Heart right ventricle (tissue), 16 donors: ENCODE measurements at regions not wholly inside any gene's neighbourhood (a gene's known extent, or its start where the extent isn't known, plus 50 kb on each side); places are given as distances from the start of the nearest gene placed in this dataset.

Source experiments
- ATAC-seq, 8 donors: fragments of 200-7000 bp; cut with Tn5 transposase; one replicate each; pipeline ENCODE4 v1.9.1; 2020; ENCODE audit warnings: mild to moderate bottlenecking in 8 of 8, moderate library complexity in 8 of 8, moderate number of reproducible peaks in 1 of 8
- DNase-seq, 2 donors: peaks; one replicate each; pipeline ENCODE4 v3.0.0-alpha.2; 2020
- H3K27ac ChIP-seq, 10 donors: fragments of 200-600 bp; sonication (generic) in 2 of 10; one replicate each; pipeline versions ENCODE4 v1.5.0 to v1.8.0; 2020 to 2022; ENCODE audit warnings: mild to moderate bottlenecking in 3 of 10
- H3K27me3 ChIP-seq, 7 donors: fragments of 200-600 bp; one replicate each; pipeline ENCODE4 v1.8.0; 2021 to 2022; ENCODE audit warnings: mild to moderate bottlenecking in 2 of 7
- H3K36me3 ChIP-seq, 9 donors: fragments of 200-600 bp; sonication (generic) in 1 of 9; one replicate each; pipeline versions ENCODE4 v1.5.0 to v1.8.0; 2020 to 2022; ENCODE audit warnings: mild to moderate bottlenecking in 2 of 9
- H3K4me1 ChIP-seq, 9 donors: fragments of 200-600 bp; sonication (generic) in 1 of 9; one replicate each; pipeline versions ENCODE4 v1.5.0 to v1.8.0; 2020 to 2022; ENCODE audit warnings: mild to moderate bottlenecking in 4 of 9
- H3K4me3 ChIP-seq, 10 donors: fragments of 200-600 bp; sonication (generic) in 2 of 10; one replicate each; pipeline versions ENCODE4 v1.5.0 to v1.8.0; 2020 to 2022; ENCODE audit warnings: mild to moderate bottlenecking in 7 of 10, moderate library complexity in 2 of 10
- H3K9me3 ChIP-seq, 11 donors: fragments of 200-600 bp in 10 of 11; sonication (generic) in 2 of 11; one replicate each; pipeline versions ENCODE4 v1.5.0 to v1.8.0; 2013 to 2022; ENCODE audit warnings: mild to moderate bottlenecking in 2 of 11, control low read depth in 1 of 11, moderate library complexity in 1 of 11
- WGBS, 2 donors: extraction: QIAGEN DNeasy Blood & Tissue Kit; methylation state at CpG; one replicate each; pipeline ENCODE4 v1.1.7; 2013; ENCODE audit warnings: inconsistent platforms in 1 of 2; 5-methylcytosine and 5-hydroxymethylcytosine counted together
- intact Hi-C, 10 donors: fragments of 100-400 bp; cut with DNase I; formaldehyde crosslinking; loops; one replicate each; pipeline versions ENCODE4 v1.11.1 to v1.14.2; 2022
- TF ChIP-seq, protein P1 (sequence below), 9 donors: fragments of 200-600 bp; sonication (generic) in 2 of 9; IDR thresholded peaks; one replicate each; pipeline versions ENCODE4 v1.5.0 to v1.8.0; 2021 to 2022; ENCODE audit warnings: antibody characterized with exemption in 9 of 9, mild to moderate bottlenecking in 5 of 9, moderate library complexity in 1 of 9
- donor health status: Arrhythmogenic right ventricular cardiomyopathy.
- donor health status: ischemic (EF 13 %, LVEDD 7.1; RV severe dilation, severe dysfunction).
- donor health status: healthy with polysubstance abuse.
- donor health status: DM: no; HTN: yes; CAD: no.
- donor health status: DM: no; HTN: no; CAD: no.
- donor health status: ischemic (EF 25% LVEDD 6.9; RV normal size, moderate dysfunction).
- donor health status: ischemic (EF 25% LVEDD 5.7; RV mildly dilated, moderate dysfunction).
- donor health status: healthy.
- donor health status: DM: yes; HTN: yes; CAD: no.
- donor health status: Ischemic cardiomyopathy.
- donor health status: ischemic (EF 35%, LVEDD 5.7; RV mildly dilated, moderate dysfunction).
- donor health status: nonischemic (EF 11% LVEDD 7.7; RV severe dilation, severe dysfunction).
- donor health status: DM: yes; HTN: yes; CAD: no.
- donor health status: PGD.
- donor health status: ischemic (EF 29% LVEDD 5.4; RV normal size, mild dysfunction).
- donor health status: nonischemic (EF 23%, LVEDD 6.1; RV moderate dilation, normal function).

DNA sequence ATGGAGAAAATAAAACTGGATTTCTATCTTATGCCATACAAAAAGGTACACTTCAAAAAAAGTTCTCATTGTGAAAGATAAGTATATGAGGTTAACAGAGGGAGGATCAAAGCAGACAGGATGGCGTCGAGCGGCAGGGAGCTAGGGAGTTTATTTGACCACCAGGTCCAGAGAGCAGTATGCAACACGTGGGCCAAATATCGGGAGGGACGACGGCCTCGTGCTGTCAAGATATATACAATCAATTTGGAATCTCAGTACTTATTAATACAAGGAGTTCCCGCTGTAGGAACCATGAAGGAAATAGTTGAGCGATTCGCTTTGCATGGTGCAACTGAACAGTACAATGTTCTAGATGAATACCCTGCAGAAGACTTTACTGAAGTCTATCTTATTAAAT is 1069.4 kb upstream of the INTU start:
- no peaks in the 10 kb centered on the region for H3K4me1 ChIP-seq
- 92 to 94% methylated on average over 11 of the region's 11 CpGs for WGBS, 2 donors
- TF ChIP-seq, protein P1, sequence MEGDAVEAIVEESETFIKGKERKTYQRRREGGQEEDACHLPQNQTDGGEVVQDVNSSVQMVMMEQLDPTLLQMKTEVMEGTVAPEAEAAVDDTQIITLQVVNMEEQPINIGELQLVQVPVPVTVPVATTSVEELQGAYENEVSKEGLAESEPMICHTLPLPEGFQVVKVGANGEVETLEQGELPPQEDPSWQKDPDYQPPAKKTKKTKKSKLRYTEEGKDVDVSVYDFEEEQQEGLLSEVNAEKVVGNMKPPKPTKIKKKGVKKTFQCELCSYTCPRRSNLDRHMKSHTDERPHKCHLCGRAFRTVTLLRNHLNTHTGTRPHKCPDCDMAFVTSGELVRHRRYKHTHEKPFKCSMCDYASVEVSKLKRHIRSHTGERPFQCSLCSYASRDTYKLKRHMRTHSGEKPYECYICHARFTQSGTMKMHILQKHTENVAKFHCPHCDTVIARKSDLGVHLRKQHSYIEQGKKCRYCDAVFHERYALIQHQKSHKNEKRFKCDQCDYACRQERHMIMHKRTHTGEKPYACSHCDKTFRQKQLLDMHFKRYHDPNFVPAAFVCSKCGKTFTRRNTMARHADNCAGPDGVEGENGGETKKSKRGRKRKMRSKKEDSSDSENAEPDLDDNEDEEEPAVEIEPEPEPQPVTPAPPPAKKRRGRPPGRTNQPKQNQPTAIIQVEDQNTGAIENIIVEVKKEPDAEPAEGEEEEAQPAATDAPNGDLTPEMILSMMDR (IDR thresholded peaks at IDR 0.05), result no peak
- H3K36me3 ChIP-seq, result no peaks in the 10 kb centered on the region
- H3K9me3 ChIP-seq, result peaks cover 0 to 8% (median 0%) of the 10 kb centered on the region in 11 donors
- H3K27me3 ChIP-seq, result no peaks in the 10 kb centered on the region
- ATAC-seq, result no peak
- no peak for DNase-seq
- H3K27ac ChIP-seq, result no peak overlapping the region
- no peak overlapping the region for H3K4me3 ChIP-seq
- intact Hi-C loops, result no loop called here

DNA sequence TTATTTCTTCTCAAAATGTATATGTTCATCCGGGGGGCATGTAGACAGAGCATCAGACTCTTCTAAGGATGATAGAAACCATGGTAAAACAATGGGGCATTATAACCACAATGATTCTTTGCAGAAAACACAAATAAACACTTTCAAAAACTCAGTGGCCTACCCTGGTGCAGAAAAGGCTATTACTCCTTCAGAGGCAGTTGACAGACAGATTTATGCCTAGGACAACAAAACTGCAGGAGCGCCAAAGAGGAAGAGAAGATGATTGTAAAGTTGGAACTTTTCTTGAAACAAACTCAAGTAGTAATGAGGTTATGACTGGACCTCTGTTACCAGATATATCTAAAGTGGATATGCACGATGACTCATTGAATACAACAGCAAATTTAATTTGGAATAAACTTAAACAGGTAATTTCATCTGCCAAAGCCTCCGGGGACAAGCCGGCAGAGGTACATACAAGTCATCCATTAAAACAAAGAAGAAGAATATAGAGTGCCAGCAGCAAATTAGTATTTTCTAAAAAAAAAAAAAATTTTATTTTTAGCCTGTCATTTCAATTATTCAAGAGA is 1068.4 kb upstream of the INTU start:
- TF ChIP-seq, protein P1 (IDR thresholded peaks at IDR 0.05), result no peak
- ATAC-seq, result no peak
- no peak for DNase-seq
- intact Hi-C loops, result no loop called here
- Histone ChIP-seq H3K4me1 (no peaks in the 10 kb centered on the region), H3K36me3 (no peaks in the 10 kb centered on the region), H3K27me3 (no peaks in the 10 kb centered on the region), H3K4me3 (no peak overlapping the region), H3K27ac (no peak overlapping the region), H3K9me3 (peaks cover 0 to 8% (median 0%) of the 10 kb centered on the region in 11 donors)
- WGBS, 2 donors, result 83% methylated on average over 5 of the region's 5 CpGs

DNA sequence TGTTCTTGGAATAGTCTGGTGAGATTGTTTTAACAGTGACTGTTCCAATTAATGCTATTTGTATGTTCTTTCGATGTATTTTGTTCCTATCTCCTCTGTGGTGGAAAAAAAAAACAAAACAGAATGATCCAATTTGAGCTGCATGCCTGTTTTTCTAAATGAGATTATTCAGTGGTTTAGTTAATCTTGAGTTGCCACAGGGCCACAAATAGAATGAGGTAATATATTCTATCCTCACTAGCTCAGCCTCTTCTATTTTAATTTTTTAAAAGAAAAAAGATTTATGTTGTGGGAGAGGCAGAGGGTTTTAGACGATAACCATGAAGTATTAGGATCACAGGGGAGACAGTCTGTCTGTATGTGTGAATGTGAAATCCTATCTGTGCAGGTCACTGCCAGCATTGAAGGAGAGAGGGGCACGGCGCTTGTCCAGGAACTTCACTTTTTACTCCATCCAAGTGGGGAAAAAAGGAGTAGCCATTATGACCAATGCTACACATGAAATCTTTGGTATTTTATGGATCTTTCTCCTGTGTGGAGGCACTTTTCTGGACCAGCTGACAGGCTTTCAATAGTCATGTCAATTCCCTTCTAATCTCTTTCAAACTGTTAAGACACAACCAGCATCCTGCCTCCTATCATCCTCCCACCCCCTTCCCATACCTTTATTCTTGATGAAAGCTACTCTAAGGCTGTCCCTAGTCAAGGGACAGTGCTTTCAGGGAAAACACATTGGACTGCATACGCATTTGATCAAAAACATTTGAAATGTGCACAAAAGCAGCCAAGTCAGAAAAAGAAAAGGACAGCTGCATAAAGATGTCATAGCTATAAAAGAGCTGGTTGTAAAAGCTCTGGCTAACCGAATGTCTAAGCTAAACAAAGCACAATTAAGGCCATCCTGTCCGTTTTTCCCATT is 1063.8 kb upstream of the INTU start:
- intact Hi-C loops, result no loop called here
- TF ChIP-seq, protein P1 (IDR thresholded peaks at IDR 0.05), result no peak
- Histone ChIP-seq H3K4me3 (no peak overlapping the region), H3K36me3 (no peaks in the 10 kb centered on the region), H3K9me3 (no peaks in the 10 kb centered on the region), H3K4me1 (no peaks in the 10 kb centered on the region), H3K27me3 (no peaks in the 10 kb centered on the region), H3K27ac (no peak overlapping the region)
- DNase-seq, result no peak
- 54 to 65% methylated on average over 7 of the region's 7 CpGs for WGBS, 2 donors
- peak in 3 of 8 donors; percentile 11 to 58 (median 53) for ATAC-seq

DNA sequence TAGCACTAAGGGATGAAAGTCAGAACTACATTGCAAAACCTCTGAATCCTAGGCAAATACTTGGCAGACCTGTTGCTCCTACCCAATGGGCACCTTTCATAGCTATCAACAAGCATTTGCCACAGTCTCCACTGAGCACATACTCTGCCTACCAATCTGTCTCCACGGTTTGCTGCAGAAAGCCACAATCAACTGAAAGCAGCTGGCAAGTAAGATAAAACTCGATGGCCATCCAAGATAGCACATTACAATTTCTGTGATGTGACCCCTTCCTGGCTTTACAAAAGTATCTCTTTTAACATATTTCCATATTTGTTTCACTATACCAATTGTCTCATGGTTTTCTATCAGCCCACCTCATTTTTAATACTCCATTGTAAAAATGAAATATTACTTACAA is 1060.5 kb upstream of the INTU start:
- no peak for ATAC-seq
- Histone ChIP-seq H3K27me3 (no peaks in the 10 kb centered on the region), H3K36me3 (no peaks in the 10 kb centered on the region), H3K9me3 (no peaks in the 10 kb centered on the region), H3K4me3 (no peak overlapping the region), H3K27ac (no peak overlapping the region), H3K4me1 (no peaks in the 10 kb centered on the region)
- TF ChIP-seq, protein P1 (IDR thresholded peaks at IDR 0.05), result no peak
- no peak for DNase-seq
- intact Hi-C loops, result no loop called here
- WGBS, 2 donors, result 29% methylated on average over 2 of the region's 2 CpGs
